Psoas muscle (tissue), 7 donors: ENCODE measurements at regions not wholly inside any gene's neighbourhood (a gene's known extent, or its start where the extent isn't known, plus 50 kb on each side); places are given as distances from the start of the nearest gene placed in this dataset.

ENCODE experiments used
- ATAC-seq, 4 donors: fragments of 200-7000 bp; cut with Tn5 transposase; one replicate each; pipeline ENCODE4 v1.9.1; 2020; ENCODE audit warnings: moderate library complexity in 3 of 4, mild to moderate bottlenecking in 2 of 4
- DNase-seq, 2 donors: peaks; one replicate each; pipeline ENCODE4 v3.0.0-alpha.2; 2020
- H3K27ac ChIP-seq: fragments of 200-600 bp; one replicate; pipeline ENCODE4 v1.8.0; 2022
- H3K27me3 ChIP-seq, 3 donors: fragments of 200-600 bp in 1 of 3; one replicate each; pipeline versions ENCODE4 v1.6.1 to v1.8.0; 2013 to 2022; ENCODE audit warnings: low read length in 2 of 3, mild to moderate bottlenecking in 2 of 3, moderate library complexity in 1 of 3; ENCODE audit not compliant: insufficient read depth in 3 of 3
- H3K36me3 ChIP-seq, 2 donors: fragments of 200-600 bp in 1 of 2; one replicate each; pipeline versions ENCODE4 v1.6.1 to v1.8.0; 2013 to 2022; ENCODE audit warnings: low read depth in 1 of 2, mild to moderate bottlenecking in 1 of 2, moderate library complexity in 1 of 2; ENCODE audit not compliant: insufficient read depth in 1 of 2
- H3K4me1 ChIP-seq: fragments of 200-600 bp; one replicate; pipeline ENCODE4 v1.8.0; 2022
- H3K4me3 ChIP-seq: fragments of 200-600 bp; one replicate; pipeline ENCODE4 v1.8.0; 2022; ENCODE audit warnings: mild to moderate bottlenecking
- H3K9me3 ChIP-seq: fragments of 200-600 bp; one replicate; pipeline ENCODE4 v1.8.0; 2022
- WGBS, 3 donors: extraction: QIAGEN DNeasy Blood & Tissue Kit; methylation state at CpG; one replicate each; pipeline versions ENCODE4 v1.1.6 to v1.1.7; 2013; 5-methylcytosine and 5-hydroxymethylcytosine counted together
- intact Hi-C, 2 donors: fragments of 100-400 bp; cut with DNase I; formaldehyde crosslinking; loops; one replicate each; pipeline versions ENCODE4 v1.11.0 to v1.14.2; 2022
- TF ChIP-seq, protein P1 (sequence below): fragments of 200-600 bp; IDR thresholded peaks from one replicate; pipeline ENCODE4 v1.8.0; 2022; ENCODE audit warnings: antibody characterized with exemption
- donor health status: healthy with polysubstance abuse.
- donor health status: DM: no; HTN: no; CAD: no; lungs with moderate emphysema.
- donor health status: Bipolar disorder and iron deficiency.
- donor health status: healthy.
- donor health status: DM: yes; HTN: yes; CAD: no.
- donor health status: DM: no; HTN: no; CAD: no.
- donor health status: DM: yes; HTN: yes; CAD: no.

GRCh38 chr16:86303787-86304678, 206.3 kb upstream of the FOXF1 start:
- Histone ChIP-seq H3K4me3 (no peak overlapping the region), H3K36me3 (no peaks in the 10 kb centered on the region), H3K27ac (no peak overlapping the region), H3K9me3 (no peaks in the 10 kb centered on the region), H3K27me3 (peaks cover 0 to 74% (median 5%) of the 10 kb centered on the region in 3 donors), H3K4me1 (no peaks in the 10 kb centered on the region)
- intact Hi-C loops = no loop called here
- WGBS, 3 donors = 25 to 30% (median 28%) methylated on average over 35 to 41 of the region's 41 CpGs
- TF ChIP-seq, protein P1, sequence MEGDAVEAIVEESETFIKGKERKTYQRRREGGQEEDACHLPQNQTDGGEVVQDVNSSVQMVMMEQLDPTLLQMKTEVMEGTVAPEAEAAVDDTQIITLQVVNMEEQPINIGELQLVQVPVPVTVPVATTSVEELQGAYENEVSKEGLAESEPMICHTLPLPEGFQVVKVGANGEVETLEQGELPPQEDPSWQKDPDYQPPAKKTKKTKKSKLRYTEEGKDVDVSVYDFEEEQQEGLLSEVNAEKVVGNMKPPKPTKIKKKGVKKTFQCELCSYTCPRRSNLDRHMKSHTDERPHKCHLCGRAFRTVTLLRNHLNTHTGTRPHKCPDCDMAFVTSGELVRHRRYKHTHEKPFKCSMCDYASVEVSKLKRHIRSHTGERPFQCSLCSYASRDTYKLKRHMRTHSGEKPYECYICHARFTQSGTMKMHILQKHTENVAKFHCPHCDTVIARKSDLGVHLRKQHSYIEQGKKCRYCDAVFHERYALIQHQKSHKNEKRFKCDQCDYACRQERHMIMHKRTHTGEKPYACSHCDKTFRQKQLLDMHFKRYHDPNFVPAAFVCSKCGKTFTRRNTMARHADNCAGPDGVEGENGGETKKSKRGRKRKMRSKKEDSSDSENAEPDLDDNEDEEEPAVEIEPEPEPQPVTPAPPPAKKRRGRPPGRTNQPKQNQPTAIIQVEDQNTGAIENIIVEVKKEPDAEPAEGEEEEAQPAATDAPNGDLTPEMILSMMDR = no peak
- ATAC-seq = no peak
- DNase-seq = peak in 1 of 2 donors; percentile 45

DNA sequence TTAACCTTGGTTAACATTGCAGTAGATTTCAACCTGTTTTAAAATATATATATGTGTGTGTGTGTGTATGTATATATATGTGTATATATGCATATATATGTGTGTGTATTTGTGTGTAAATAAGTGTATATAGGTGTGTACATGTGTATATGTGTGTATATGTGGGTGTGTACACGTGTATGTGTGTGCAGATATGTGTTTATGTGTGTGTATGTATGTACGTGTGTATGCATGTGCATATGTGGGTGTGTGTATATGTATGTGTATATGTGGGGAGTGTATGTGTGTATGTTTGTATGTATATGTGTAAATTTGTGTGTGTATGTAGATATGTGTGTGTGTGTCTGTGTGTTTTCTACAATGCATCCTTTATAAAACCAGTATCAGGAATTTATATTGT, 205.5 kb upstream of the FOXF1 start:
- no peak overlapping the region for H3K27ac ChIP-seq
- no peaks in the 10 kb centered on the region for H3K9me3 ChIP-seq
- ATAC-seq (no peak), DNase-seq (no peak)
- TF ChIP-seq, protein P1 = no peak
- 68 to 90% (median 75%) methylated on average over 2 of the region's 2 CpGs for WGBS, 3 donors
- intact Hi-C loops = no loop called here
- H3K36me3 ChIP-seq = no peaks in the 10 kb centered on the region
- no peaks in the 10 kb centered on the region for H3K4me1 ChIP-seq
- no peak overlapping the region for H3K4me3 ChIP-seq
- H3K27me3 ChIP-seq = peaks cover 0 to 67% (median 5%) of the 10 kb centered on the region in 3 donors

GRCh38 chr16:86305440-86305839, 204.9 kb upstream of the FOXF1 start:
- intact Hi-C loops = no loop called here
- Histone ChIP-seq H3K9me3 (no peaks in the 10 kb centered on the region), H3K27ac (no peak overlapping the region), H3K4me3 (no peak overlapping the region), H3K36me3 (no peaks in the 10 kb centered on the region), H3K4me1 (no peaks in the 10 kb centered on the region), H3K27me3 (peaks cover 0 to 61% (median 6%) of the 10 kb centered on the region in 3 donors)
- WGBS, 3 donors = 76 to 84% (median 81%) methylated on average over 5 of the region's 5 CpGs
- ATAC-seq (no peak), DNase-seq (no peak)
- TF ChIP-seq, protein P1 = no peak

GRCh38 chr16:86306011-86306644, 204.2 kb upstream of the FOXF1 start:
- WGBS, 3 donors = 59 to 65% (median 61%) methylated on average over 7 of the region's 7 CpGs
- no peaks in the 10 kb centered on the region for H3K36me3 ChIP-seq
- intact Hi-C loops = no loop called here
- H3K4me3 ChIP-seq = no peak overlapping the region
- no peaks in the 10 kb centered on the region for H3K4me1 ChIP-seq
- H3K27me3 ChIP-seq = peaks cover 0 to 60% (median 9%) of the 10 kb centered on the region in 3 donors
- TF ChIP-seq, protein P1 = no peak
- no peak for ATAC-seq
- H3K9me3 ChIP-seq = no peaks in the 10 kb centered on the region
- no peak for DNase-seq
- H3K27ac ChIP-seq = no peak overlapping the region
